ENCODE measurements at regions not wholly inside any gene's neighbourhood (a gene's known extent, or its start where the extent isn't known, plus 50 kb on each side); places are given as distances from the start of the nearest gene placed in this dataset.
"Not testable (repeated sequence)": the region's sequence is repeated elsewhere in the genome, so short reads cannot be mapped to it uniquely, and the experiment has no call there.

DNA sequence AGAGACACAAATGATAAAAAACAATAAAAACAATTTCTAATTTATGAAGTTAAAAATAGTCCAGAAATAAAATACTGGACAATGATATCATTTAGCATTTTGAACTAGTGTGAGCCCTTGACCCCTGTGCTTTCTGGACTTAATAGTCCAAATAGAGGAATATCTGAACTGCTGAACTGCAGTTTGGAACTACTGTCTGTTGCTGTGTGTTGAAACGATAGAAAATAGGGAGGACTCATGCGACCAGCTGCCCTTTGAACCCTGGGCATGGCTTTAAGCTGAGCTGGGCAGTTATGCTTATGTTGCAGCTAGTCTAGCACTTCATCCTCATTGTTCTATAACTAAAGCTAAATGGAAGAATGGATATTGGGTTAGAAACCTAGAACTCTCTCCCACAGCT, 99.5 kb downstream of the FMR1NB start:
- no peak for DNase-seq (ENCODE audit: low spot score)

DNA sequence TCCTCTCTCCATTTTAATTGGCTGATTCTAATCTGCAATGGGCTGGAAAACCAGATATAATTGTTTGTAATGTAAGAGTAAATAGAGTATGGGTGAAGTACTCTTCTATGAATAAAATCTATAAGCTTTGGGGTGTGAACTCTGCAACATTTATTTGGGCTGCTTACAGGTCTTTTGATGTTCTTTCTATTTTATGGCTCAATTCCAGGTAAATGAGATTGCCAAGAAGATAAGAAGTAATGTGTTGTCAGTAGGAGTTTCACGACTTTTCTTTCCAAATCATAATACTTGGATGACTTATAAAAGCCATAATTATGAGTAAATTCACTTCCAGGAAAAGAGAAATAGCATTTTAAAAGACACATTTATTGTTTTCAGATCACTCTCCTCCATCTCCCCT, 103.5 kb downstream of the FMR1NB start:
- DNase-seq (ENCODE audit: low spot score), result no peak

DNA sequence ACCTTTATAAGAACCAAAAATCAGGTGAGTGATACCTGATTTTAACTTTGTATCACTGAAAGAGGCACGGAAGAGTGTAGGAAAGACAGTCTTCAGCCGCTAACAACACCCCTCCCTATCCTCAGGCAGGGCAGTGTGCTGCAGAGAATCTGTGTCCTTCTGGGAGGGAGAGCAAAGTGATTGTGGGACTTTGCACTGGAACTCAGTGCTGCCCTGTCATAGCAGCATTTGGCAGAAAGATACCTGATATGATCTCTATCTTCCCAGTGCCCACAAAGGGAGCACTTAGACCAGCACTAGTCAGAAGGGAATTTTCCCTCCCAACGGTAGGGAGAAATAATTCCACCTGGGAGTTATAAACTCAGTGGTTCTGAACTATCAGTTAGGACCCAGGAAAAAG, 139.0 kb downstream of the FMR1NB start:
- DNase-seq (ENCODE audit: low spot score), result no peak

DNA sequence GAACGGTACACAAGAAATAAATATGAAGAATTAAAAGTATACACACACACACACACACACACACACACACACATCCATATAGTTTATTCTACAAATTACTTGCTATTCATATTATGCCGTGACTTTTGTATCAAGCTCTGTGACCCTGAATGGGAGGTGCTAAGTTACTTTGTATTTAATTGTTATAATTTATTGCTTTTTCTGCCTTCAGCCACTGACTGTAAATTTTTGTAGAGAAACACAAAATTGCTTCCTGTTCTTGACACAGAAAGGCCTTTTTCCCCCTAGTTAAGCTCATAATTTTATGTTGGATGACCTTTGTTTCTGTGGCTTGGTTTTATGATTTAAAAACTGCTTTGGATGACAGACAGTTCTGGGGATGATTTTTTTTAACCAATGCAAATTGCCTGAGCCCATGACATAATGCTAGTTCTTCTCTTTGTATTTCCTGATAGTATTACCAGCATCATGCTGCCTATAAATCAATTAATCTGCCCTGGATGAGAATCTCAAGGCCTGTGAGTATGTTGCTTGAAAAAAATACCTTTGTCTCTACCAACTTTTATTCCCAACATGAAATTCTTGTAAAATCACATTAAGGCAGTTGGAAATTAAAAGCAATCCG, 140.0 kb downstream of the FMR1NB start:
- no peak for DNase-seq (ENCODE audit: low spot score)

DNA sequence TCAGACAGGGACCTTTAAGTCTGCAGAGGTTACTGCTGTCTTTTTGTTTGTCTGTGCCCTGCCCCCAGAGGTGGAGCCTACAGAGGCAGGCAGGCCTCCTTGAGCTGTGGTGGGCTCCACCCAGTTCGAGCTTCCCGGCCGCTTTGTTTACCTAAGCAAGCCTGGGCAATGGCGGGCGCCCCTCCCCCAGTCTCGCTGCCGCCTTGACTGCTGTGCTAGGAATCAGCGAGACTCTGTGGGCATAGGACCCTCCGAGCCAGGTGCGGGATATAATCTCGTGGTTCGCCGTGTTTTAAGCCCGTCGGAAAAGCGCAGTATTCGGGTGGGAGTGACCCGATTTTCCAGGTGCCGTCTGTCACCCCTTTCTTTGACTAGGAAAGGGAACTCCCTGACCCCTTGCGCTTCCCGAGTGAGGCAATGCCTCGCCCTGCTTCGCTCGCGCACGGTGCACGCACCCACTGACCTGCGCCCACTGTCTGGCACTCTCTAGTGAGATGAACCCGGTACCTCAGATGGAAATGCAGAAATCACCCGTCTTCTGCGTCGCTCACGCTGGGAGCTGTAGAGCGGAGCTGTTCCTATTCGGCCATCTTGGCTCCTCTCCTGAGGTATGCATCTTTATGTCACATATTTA, 147.9 kb downstream of the FMR1NB start:
- not testable (repeated sequence) for DNase-seq (ENCODE audit: low spot score)

DNA sequence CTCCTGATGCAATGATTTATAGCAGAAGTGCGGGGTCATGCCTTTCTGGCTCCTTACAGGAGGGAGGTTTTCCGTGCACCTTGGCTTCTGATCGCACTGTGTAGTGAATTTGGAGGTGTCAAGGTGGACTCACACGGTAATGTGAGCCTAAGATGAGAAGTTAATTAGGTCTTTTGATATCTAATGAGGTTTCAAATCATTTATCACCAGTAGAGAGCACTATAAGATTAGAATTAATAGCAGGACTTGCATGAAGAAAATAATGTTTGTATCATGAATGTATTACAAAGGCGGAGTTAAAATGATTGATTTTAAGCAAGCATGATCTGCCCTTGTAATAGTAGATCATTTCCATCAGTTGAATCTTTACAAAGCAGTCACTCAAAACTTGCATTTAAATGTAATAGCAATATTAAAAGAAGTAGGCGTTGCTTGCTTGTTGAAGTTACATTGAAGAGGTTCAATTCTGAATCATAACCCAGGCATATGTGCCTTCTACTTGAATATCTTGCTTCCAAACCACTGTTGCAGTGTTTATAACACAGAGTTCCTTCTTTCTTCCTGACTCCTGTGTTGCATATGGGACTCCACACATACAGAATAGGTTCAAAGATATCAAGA, 152.1 kb downstream of the FMR1NB start:
- DNase-seq (ENCODE audit: low spot score), result no peak

DNA sequence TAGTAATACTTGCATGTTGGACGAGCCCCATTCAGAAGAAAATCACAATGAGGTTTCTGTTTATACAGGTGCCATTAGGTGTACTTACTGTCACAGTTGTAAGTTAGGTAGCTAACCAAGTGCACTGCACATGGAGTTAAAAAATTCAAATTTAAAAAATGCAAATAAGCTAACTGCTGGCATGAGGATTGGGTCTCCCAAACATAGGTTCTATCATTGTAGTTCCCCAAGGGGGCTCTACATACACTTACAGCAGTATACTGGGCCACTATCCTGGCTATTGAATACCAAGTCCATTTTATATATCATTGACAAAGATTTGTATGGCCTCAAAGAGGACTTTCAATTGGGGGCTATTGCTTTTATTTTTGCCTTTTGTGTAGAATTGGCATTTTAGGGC, 153.4 kb downstream of the FMR1NB start:
- DNase-seq (ENCODE audit: low spot score), result no peak

DNA sequence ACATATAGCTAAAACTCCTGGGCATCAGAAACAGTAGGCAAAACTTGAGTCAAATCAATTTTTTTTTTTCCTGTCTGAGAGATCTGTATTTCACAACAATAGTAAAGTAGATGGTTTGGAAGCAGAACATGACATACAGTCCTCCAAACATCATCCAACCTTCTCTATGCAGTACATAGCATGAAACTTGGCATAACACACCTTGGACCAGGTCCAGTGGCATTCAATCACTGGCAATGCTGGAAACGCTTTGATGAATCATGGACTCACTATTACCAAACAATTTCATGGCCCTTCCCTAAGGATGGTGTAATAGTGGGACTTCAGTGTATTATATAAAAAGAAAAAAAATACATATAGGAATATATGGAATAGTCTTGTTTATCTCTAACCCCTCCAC, 154.6 kb downstream of the FMR1NB start:
- DNase-seq (ENCODE audit: low spot score), result no peak

DNA sequence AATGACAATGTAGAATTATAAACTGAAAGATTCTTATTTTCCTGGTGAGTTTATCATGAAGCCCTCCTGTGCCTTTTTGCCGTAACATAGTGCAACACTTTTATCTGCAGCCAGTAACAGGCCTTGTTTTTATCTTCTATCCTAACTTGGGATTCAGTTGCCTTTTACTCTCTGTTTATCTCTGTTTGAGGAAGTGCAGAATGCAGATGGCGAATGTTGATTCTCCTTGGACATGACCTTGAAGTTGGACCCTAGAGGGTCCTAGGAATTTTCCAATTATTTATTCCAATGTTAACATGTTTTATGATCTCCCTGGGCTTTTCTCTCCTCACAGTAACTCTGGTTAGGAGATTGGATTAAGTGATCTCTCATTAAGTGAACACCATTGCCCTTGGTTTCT, 165.0 kb downstream of the FMR1NB start:
- no peak for DNase-seq (ENCODE audit: low spot score)

DNA sequence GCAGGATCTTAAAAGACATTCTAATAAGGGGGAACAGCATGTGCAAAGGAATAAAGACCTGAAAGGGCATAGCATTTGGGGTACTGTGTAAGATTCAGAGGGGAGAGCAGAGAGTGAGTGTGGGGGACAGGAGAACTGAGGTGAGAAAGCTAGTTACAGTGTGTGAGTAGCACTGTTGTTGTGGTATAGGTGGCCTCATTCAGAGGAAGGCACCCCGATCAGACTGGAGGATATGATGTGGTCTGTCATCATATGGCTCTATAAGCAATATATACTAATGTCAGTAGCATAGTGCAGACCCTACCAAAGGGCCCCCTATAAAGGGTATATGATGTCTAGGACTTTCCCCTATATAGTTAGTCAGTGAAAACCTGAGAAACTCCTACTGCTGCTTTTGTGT, 175.8 kb downstream of the FMR1NB start:
- DNase-seq (ENCODE audit: low spot score), result no peak

DNA sequence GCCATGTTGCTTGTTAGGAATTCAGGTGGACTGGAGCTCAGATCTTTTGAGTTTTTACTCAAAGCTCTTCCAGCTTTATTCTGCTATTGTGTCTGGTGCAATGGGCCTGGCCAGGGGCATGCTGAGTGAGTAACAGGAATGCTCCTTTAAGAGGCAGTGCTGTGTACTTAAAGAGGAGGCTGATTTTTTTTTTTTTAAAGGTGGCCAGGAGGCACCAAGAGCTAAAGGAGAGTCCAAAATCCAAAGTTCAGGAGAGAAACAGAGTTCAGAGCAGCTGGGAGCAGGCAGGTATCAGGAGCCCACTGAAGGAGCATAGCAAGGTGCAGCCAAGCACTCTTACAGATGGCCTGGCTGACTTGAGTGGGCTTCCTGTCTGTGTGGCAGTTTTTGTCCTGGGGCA, 178.7 kb downstream of the FMR1NB start:
- no peak for DNase-seq (ENCODE audit: low spot score)

DNA sequence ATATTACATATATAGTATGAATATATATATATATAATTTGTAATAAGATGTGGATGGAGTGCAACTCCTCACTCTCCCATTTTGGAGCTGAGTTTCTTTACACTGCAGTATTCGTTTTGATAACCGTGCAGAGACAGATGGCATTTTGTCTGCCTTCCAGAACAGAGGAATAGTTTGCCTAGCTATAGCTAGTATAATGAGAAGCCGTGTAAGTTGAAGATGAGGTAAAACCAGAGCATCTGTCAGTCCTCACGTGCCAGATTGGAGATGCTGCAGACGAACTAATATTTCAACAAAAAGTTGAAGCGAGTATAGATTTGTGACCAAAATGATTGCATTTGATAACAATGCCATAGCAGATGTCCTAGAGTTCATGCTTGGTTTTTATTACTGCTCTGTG, 180.6 kb downstream of the FMR1NB start:
- no peak for DNase-seq (ENCODE audit: low spot score)

DNA sequence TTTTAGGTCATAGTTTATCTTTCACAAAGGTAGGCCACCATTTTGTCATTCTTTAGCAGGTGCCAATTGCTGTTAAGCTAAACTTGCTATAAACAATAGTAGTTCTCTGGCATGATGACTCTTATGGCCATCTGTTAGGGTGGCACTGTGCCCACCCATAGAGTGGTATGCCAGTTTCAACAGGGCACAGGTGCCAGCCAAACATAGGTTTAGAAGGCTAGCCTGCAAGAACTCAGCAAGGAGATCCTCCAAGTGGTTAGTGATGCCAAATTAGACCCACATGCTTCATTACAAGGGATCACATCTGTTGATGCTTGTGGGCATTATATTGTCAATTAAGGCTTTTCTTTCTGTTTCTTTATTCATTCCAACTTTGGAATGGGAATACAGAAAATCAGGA, 204.5 kb downstream of the FMR1NB start:
- no peak for DNase-seq (ENCODE audit: low spot score)

DNA sequence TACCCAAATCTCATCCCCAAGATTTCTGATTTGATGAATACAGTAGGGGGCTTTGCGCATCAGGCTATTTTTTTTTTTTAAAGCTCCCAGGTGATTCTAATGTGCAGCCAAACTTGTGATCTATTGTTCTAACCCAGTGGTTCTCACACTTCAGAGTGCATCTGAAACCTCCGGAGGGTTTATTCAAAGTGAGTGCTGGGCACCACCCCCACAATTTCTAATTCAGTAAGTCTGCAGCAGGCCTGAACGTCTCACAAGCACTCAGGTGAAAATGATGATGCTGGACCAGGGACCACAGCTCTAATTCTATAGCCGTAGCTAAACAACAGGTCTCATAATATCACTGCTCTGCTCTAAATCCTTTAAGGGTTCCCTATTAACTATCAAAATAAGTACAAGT, 211.4 kb downstream of the FMR1NB start:
- DNase-seq (ENCODE audit: low spot score), result no peak

DNA sequence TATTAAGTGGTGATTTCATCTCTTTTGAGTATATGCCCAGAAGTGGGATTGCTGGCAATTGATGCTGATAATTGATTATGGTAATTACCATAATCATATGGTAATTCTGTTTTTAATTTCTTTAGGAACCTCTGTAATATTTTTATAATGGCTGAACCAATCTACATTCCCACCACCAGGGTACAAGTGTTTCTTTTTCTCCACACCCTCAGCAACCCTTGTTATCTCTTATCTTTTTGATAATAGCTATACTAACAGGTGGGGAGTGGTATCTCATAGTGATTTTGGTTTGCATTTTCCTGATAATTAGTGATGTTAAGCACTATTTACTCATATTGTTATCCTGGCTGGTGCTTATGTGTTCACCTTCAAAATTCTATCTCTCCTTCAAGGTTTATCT, 212.6 kb downstream of the FMR1NB start:
- DNase-seq (ENCODE audit: low spot score), result no peak

DNA sequence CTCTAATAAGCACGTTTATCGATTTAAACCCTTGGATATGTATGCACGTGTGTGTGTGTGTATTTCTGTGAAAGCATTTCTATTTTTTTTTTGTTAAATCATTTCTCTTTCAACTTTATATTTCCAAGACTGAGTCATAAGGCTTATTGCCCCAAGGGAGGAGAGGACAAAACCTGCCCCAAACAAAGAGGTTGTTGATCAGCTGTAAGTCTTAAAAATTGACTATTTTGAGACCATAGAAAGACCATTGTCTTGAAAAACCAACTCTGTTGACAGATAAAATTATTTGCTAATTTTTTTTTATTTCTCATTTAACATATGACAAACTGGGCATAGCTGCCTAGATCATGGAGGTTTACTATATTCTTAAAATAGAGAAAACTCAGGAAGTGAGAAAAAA, 222.4 kb downstream of the FMR1NB start:
- DNase-seq (ENCODE audit: low spot score), result no peak

DNA sequence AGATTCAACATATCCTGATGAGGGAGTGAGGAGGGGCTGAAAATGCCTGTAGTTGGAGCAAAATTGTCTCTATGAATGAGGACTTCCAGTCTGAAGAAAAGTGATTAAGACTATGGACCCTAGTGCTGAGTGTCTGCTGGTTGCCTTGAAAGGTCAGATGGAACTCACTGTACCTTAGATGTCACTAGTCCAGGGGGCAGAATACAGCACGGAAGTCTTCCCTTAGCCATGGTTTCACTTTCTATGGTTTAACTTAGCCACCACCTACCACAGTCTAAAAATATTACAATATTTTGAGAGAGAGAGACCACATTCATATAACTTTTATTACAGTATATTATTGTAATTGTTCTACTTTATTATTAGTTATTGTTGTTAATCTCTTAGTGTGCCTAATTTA, 223.1 kb downstream of the FMR1NB start:
- no peak for DNase-seq (ENCODE audit: low spot score)

DNA sequence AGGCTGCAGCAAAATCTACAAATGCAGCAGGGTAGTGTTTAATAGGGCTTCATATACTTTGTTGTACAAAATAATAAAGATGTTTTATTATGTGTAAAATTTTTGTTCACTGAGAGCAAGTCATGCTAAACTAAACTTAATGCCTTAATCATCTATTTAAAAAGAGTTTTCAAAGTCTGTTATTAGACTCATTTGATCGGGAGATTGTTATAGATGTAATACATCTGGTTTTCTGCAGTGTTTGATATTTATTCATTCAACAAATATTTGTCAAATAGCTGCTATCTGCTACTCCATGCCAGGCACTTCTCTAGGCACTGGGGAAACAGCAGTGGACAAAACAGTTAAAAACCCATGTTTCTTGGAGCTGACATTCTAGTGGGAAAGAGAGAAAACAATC, 233.6 kb downstream of the FMR1NB start:
- DNase-seq (ENCODE audit: low spot score), result no peak

DNA sequence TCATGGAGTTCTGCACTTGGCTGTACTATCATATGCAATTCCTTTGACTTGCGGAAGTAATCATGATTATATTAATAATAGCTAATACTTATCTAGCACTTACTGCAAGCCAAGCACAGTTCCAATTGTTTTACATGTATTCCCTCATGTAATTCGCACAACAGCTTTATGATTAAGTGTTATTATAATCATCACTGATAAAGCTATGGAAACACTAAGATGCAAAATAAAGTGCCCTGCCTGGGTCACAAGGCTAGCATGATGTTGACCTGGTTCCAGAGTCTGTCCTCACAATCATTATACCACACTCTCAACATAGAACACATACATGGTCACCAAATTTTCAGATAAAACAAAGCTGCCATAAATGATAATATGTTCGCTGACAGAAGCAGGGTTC, 234.6 kb downstream of the FMR1NB start:
- no peak for DNase-seq (ENCODE audit: low spot score)

DNA sequence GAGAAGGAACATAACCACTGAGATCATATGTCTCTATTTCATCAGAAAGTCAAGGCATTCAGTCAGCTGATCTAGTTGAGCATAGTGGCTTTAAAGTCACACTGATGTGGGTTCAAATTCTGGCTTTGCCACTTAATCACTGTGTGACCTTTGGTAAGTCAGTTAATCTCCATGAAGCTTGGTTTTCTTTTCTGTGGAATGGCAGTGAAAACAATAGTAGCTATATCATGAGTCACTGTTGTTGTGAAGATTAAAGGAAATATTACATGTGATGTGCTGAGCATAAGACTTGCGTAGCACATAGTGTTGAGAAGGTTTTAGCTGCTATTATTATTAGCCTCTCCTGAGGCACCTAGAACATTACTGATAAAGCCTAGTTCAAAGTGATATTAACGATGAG, 242.2 kb downstream of the FMR1NB start:
- no peak for DNase-seq (ENCODE audit: low spot score)

DNA sequence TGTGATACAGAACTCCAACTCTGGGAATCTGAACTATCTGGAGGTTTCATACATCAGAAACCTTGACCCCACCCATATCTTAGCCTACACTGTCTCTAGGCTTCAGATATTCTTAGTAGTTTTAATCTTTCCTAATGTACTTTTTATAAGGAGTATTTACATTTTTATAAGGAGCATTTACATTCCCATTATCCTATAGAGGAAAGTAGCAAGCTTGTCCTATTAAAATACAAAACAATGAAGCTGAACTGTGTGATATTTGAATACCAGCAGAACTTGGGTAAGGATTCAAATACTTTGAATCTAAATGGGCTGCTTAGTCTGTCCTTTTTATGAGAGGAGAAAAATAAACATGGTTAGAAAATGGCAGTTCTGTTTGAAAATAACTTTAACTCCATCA, 247.4 kb downstream of the FMR1NB start:
- DNase-seq (ENCODE audit: low spot score), result no peak

DNA sequence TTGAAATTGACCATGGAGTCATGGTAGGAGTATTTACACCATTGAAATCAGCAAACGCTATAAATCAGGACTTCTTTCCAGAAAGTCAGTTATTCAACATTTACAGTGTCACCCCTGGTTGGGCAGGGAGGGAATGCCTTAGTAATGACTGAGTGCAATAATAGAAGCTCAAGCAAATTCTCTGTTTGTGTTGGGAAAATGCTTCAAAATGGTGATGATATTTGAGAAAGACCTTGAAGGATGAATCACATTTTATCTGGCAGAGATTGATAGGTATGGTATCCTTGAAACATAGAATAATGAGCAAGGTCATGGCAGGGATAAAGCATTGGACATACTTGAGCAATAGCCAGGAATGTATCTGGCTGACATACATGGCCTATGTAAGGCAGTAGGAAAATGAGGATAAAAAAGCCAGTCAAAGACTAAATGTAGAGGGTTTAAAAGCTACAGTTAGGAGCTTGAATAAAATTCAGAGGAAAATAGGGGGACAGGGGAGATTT, 248.7 kb downstream of the FMR1NB start:
- DNase-seq (ENCODE audit: low spot score), result no peak

DNA sequence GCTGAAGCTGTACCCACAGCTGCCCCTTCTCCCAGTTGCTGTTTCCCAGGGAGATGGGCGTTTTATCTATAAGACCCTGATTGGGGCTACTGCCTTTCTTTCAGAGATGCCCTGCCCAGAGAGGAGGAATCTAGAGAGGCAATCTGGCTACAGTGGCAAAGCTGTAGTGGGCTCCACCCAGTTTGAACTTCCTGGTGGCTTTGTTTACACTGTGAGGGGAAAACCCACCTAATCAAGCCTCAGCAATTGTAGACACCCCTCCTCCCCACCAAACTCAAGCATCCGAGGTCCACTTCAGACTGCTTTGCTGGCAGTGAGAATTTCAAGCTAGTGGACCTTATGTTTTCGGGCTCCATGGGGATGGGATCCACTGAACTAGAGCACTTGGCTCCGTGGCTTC, 240.4 kb upstream of the AFF2 start:
- DNase-seq (ENCODE audit: low spot score), result no peak

DNA sequence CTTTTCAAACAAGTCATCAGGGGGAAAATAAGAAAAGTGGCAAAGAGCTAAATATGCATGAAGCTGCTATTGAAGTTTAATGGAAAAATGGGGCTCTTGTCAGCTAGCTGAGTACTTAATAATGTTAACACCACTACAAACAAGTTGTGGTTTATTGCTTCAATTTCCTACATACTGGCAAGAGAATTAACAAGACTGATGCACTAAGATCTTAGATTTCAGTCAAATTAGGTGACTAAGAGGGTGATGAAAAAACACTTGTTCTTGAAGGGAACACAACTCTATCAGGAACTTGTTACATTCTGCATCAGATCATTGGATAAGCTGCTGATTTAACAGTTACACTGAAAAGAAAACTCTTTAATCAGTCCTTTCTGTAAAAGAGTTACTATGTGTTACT, 234.6 kb upstream of the AFF2 start:
- no peak for DNase-seq (ENCODE audit: low spot score)

Measured in CD4-positive, alpha-beta T cell treated with Interleukin-6 at 100 ng/mL for 8 hours (primary cell).